ENCODE measurements at regions not wholly inside any gene's neighbourhood (a gene's known extent, or its start where the extent isn't known, plus 50 kb on each side); places are given as distances from the start of the nearest gene placed in this dataset.

DNA sequence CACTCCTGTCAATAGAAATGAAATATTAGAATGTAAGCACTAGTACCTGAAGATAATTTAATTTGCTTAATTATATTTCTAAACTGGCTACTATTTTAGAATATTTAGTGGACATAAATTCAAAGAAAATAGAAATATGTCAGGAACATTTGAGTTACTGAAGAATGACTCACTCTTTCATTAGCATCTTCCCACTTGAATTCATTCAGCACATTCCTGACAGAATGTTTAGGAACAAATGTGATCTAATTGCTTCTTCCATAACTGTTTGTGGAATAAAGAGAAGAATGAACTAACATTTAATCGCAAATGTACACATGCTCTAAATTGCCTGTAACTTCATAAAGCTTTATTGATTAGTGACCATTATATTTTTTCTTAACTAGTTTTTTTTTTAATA, 306.2 kb upstream of the ADAMTSL1 start:
- DNase-seq = no peak
- no peak overlapping the region for H3K27ac Mint-ChIP-seq
- ATAC-seq (replicated peaks) = no peak
- H3K27me3 Mint-ChIP-seq = no peaks in the 10 kb centered on the region
- no peak overlapping the region for H3K4me3 Mint-ChIP-seq
- H3K9me3 Mint-ChIP-seq = peaks cover 0 to 1% of the 10 kb centered on the region in 2 donors
- no peaks in the 10 kb centered on the region for H3K36me3 Mint-ChIP-seq
- H3K4me1 Mint-ChIP-seq = no peaks in the 10 kb centered on the region

DNA sequence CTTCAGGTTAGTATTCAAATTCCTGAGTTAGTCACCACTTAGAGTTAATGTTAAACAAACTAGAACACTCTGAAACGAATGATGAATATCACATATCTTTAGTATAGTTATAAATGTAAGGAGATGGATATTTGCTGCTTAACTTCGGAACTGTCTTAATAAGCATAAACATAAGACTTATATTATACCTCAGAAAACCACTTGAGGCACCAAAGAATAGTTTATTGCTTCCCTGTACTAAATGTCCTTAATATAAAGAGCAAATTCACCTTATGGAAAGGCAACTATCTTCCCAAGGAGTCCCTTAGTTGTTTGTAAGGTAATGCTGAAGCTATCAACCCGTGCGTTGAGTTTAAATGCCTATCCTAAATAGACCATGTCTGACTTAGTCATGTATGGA, 300.0 kb upstream of the ADAMTSL1 start:
- peaks cover 7% of the 10 kb centered on the region in 2 donors for H3K9me3 Mint-ChIP-seq
- no peaks in the 10 kb centered on the region for H3K36me3 Mint-ChIP-seq
- no peaks in the 10 kb centered on the region for H3K27me3 Mint-ChIP-seq
- no peak overlapping the region for H3K27ac Mint-ChIP-seq
- H3K4me1 Mint-ChIP-seq = no peaks in the 10 kb centered on the region
- H3K4me3 Mint-ChIP-seq = no peak overlapping the region
- ATAC-seq (replicated peaks) = no peak
- DNase-seq = no peak

DNA sequence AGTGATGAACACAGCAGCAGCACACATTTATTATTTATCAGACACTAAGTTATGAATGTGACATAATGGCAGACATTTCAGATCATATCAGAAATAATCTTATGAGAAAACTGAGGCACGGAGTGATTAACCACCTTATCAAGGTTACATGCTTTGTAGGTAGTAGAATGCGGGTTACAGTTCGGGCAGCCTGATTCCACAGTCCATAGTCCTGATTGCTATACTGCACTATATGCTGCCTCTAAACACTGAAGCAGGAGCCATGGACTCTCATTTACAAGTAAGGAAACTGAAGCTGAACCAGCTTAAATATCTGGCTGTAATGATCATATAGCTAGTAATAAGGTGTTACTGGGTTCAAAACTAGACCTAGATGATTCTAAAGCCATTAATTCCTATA, 291.3 kb upstream of the ADAMTSL1 start:
- H3K36me3 Mint-ChIP-seq = no peaks in the 10 kb centered on the region
- peaks cover 3 to 4% of the 10 kb centered on the region in 2 donors for H3K9me3 Mint-ChIP-seq
- no peak for ATAC-seq (replicated peaks)
- no peak overlapping the region for H3K27ac Mint-ChIP-seq
- H3K4me1 Mint-ChIP-seq = no peaks in the 10 kb centered on the region
- no peaks in the 10 kb centered on the region for H3K27me3 Mint-ChIP-seq
- no peak for DNase-seq
- H3K4me3 Mint-ChIP-seq = no peak overlapping the region

DNA sequence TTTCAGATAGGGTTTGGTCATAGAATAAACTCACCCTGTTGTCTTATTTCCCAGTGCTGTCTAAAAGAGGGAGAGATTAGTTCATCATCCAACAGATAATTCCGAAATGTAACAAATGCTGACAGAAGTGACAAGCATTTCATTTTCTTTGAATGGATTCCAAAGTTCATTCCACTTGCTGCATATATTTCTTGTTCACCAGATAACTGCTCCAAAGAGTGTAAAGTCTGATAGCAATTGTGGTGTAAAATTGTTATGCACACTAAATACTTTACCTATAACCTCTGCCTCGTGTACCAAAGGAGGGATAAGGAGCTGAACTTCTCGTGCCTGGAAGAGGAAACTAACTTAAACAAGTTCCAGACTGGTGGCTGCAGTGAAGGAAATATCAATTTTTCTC, 290.0 kb upstream of the ADAMTSL1 start:
- ATAC-seq (replicated peaks) = no peak
- H3K9me3 Mint-ChIP-seq = peaks cover 0 to 2% of the 10 kb centered on the region in 2 donors
- H3K4me1 Mint-ChIP-seq = no peaks in the 10 kb centered on the region

DNA sequence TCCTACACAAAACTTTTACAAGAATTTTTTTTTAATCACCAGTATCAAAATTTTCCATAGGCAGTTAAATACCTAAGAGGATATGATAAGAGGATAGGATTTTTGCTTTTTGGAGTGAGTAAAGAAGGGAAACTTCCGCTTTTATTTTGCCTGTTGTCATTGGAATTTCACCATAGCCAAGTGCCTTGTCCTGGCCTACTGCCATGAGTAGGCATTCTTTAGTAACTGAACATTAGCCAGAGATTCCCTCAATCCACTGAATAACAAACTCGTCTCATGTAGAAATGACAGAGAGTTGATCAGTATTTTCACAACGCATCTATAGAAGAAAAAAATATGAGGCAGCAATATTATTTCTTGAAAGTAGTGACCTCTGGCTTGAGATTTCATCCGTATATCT, 289.6 kb upstream of the ADAMTSL1 start:
- DNase-seq = no peak
- no peak for ATAC-seq (replicated peaks)
- Mint-ChIP-seq H3K4me3 (no peak overlapping the region), H3K27me3 (no peaks in the 10 kb centered on the region), H3K4me1 (no peaks in the 10 kb centered on the region), H3K27ac (no peak overlapping the region), H3K9me3 (peaks cover 0 to 2% of the 10 kb centered on the region in 2 donors), H3K36me3 (no peaks in the 10 kb centered on the region)

More for the DNA sequence above, 290.0 kb upstream of the ADAMTSL1 start:
- H3K36me3 Mint-ChIP-seq = no peaks in the 10 kb centered on the region
- no peak for DNase-seq
- no peak overlapping the region for H3K4me3 Mint-ChIP-seq
- no peak overlapping the region for H3K27ac Mint-ChIP-seq
- no peaks in the 10 kb centered on the region for H3K27me3 Mint-ChIP-seq

DNA sequence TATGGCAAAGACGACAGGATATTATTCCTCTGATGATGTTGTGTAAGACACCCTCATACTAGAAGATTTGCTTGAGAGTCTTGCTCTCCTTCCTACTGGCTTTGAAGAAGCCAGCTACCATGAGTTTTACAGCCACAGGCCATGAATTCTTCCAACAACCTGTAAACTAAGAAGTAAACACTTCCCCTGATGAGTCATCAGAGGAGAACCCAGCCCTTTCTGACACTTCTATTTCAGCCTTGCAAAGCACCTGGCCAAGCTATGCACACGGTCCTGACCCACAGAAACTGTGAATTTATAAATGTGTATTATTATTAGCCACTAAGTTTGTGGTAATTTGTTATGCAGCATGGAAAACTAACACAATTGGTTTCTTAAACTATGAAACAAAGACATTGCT, 288.8 kb upstream of the ADAMTSL1 start:
- ATAC-seq (replicated peaks) (no peak), DNase-seq (no peak)
- no peaks in the 10 kb centered on the region for H3K27me3 Mint-ChIP-seq
- peaks cover 0 to 2% of the 10 kb centered on the region in 2 donors for H3K9me3 Mint-ChIP-seq
- H3K4me3 Mint-ChIP-seq = no peak overlapping the region
- no peaks in the 10 kb centered on the region for H3K36me3 Mint-ChIP-seq
- no peaks in the 10 kb centered on the region for H3K4me1 Mint-ChIP-seq
- H3K27ac Mint-ChIP-seq = no peak overlapping the region

DNA sequence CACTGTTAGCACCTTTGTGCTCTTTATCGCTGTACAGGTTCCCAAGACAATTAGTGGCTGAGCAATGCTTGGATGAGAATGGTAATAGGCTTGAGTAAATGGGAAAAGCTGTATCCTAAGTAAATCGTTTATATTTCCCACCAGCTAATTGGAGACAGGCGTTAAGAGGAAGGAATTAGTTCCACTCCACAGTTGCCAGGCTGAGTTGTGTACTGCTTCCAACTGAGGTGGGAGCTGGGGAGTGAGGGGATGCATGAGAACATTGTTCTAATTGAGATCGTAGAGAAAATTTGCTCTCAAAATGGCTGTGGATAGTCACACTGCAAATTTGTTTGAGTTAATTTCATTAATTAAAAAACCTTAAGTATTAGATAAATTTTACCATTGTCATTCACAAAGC, 285.0 kb upstream of the ADAMTSL1 start:
- ATAC-seq (replicated peaks) (no peak), DNase-seq (no peak)
- no peaks in the 10 kb centered on the region for H3K27me3 Mint-ChIP-seq
- no peak overlapping the region for H3K4me3 Mint-ChIP-seq
- no peaks in the 10 kb centered on the region for H3K36me3 Mint-ChIP-seq
- no peaks in the 10 kb centered on the region for H3K4me1 Mint-ChIP-seq
- H3K9me3 Mint-ChIP-seq = no peaks in the 10 kb centered on the region
- H3K27ac Mint-ChIP-seq = no peak overlapping the region

DNA sequence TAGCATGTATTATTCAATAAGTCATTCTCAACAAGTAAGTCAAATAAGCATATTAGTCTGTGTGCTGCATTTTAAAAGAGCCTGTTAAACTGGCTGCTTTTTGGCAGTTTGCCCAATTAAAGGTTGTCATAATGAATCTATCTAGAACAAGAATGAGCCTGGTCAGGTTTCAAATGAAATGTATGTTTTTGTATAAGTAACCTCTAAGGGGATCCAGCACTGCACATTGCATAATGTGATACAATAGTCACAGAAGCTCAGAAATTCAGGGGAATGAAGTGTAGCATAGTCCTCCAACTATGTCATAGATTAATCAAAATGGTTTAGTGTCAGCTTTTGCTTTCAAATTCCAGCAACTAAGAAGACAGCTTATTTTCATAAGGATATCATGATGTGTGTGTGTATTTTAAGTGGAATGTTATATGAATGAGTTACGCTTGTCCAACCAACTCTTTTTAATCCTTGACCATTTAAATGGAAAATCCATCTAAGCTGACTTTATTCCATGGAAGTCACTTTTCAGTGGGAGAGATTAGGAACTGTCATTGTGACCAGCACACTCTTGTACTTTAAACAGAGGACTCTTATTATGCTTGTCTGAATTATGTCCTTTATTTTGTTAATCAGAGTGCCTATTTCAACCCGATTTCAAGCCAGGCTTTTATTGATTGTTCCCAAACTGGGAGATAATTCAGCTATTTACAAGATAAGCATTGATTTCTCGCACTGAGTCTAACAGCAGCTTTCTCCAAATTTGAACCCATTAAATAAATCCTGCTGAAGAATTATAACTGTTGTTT, 283.9 kb upstream of the ADAMTSL1 start:
- ATAC-seq (replicated peaks) (no peak), DNase-seq (no peak)
- H3K9me3 Mint-ChIP-seq = no peaks in the 10 kb centered on the region
- H3K4me1 Mint-ChIP-seq = no peaks in the 10 kb centered on the region
- H3K36me3 Mint-ChIP-seq = no peaks in the 10 kb centered on the region
- no peak overlapping the region for H3K27ac Mint-ChIP-seq
- H3K4me3 Mint-ChIP-seq = no peak overlapping the region
- H3K27me3 Mint-ChIP-seq = no peaks in the 10 kb centered on the region

DNA sequence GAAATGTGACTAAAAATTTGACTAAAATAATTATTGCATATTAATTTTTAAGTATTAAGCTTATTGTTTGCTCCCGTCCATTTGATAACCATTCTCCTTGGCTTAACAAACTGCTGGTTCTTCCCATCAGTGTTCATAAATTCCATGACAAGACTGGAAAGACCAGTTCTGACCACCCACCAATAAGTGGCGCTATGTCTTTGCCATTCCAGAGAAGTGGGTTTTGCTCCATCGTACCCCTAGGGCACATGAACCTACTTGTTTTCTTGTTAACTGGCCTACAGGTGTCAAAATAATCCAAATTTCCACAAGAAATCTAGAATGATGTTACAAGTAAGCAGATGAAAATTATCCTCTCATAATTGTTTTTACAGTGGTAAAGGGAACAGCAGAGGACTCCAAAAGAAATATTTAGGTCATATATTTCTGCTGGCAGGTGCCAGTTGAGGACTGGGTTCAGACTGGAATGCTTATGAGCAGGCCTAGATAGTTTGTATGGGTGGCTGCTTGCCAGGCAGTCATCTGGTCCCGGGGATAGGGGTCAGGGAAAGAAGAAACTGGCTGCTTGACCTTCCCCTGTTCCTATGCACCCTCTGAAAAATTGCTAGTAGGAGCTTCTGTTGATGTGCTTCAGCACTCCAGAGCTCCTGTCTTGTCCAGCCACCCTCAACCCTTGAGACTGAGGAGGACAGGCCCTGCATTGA, 283.1 kb upstream of the ADAMTSL1 start:
- no peak overlapping the region for H3K4me3 Mint-ChIP-seq
- H3K27ac Mint-ChIP-seq = no peak overlapping the region

DNA sequence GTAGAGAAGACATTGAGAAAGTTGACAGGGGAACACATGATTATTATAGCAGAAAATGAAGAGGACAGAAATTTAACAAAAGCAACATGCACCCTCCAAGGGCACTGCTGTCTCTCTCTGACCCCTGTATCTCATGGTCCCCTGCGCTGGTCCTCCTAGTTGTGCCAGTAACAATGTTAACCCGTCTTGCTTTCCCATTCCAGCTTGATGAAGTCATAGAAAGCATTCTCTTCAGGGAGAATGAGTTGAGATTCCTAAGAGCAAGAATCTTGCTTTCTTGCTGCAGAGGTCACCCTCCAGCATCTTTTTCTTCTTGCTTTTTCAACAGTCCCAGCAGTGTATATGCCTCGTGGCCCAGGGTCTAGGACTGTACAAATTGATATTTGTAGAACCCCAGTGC, 279.6 kb upstream of the ADAMTSL1 start:
- no peaks in the 10 kb centered on the region for H3K27me3 Mint-ChIP-seq
- no peak for DNase-seq
- no peak for ATAC-seq (replicated peaks)
- no peak overlapping the region for H3K4me3 Mint-ChIP-seq
- H3K27ac Mint-ChIP-seq = no peak overlapping the region
- H3K9me3 Mint-ChIP-seq = peaks cover 0 to 1% of the 10 kb centered on the region in 2 donors
- H3K36me3 Mint-ChIP-seq = no peaks in the 10 kb centered on the region
- H3K4me1 Mint-ChIP-seq = no peaks in the 10 kb centered on the region

More for the DNA sequence above, 283.1 kb upstream of the ADAMTSL1 start:
- no peaks in the 10 kb centered on the region for H3K27me3 Mint-ChIP-seq
- no peaks in the 10 kb centered on the region for H3K36me3 Mint-ChIP-seq
- ATAC-seq (replicated peaks) = no peak
- H3K9me3 Mint-ChIP-seq = no peaks in the 10 kb centered on the region
- DNase-seq = no peak
- no peaks in the 10 kb centered on the region for H3K4me1 Mint-ChIP-seq

DNA sequence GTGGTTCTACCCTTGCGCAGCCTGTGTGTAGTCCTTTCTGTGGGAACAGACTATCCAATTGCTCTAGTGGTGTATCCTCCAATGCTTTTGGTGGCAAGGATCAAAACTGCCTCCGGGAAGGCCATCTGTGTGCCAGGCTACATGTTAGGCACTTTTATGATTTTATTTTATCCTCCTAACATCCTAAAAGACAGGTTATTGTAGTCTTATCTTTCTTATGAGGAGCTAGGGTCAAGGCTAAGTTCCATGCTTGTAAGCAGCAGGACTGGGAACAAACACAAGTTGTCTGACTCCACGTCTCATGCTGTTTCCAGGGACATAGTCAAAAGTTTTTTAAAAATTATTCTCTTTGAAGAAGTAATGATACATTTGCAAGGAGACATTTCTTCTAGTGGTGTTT, 278.7 kb upstream of the ADAMTSL1 start:
- no peaks in the 10 kb centered on the region for H3K27me3 Mint-ChIP-seq
- ATAC-seq (replicated peaks) (no peak), DNase-seq (no peak)
- H3K4me1 Mint-ChIP-seq = no peaks in the 10 kb centered on the region
- H3K27ac Mint-ChIP-seq = no peak overlapping the region
- H3K9me3 Mint-ChIP-seq = peaks cover 0 to 1% of the 10 kb centered on the region in 2 donors
- H3K4me3 Mint-ChIP-seq = no peak overlapping the region
- no peaks in the 10 kb centered on the region for H3K36me3 Mint-ChIP-seq

DNA sequence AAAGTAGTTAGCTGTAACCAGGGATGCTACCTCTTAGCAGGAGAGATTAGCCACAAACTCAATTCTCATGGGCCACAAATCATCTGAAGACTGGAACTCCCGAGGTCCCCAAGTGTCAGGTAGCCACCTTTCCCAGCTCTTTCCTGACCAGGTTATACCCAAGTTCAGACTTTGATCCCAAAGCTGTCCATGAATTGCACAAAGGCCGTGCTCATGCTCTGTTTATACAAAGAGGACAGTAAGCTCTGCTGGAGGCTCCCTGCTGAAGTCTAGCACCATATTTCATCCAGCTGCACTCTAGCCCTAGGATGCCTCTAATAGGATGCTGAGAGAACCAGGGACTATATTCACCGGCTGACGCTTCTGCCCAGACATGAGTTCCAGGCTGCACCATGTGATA, 271.0 kb upstream of the ADAMTSL1 start:
- no peak overlapping the region for H3K4me3 Mint-ChIP-seq
- no peak overlapping the region for H3K27ac Mint-ChIP-seq
- H3K9me3 Mint-ChIP-seq = no peaks in the 10 kb centered on the region
- DNase-seq = no peak
- no peaks in the 10 kb centered on the region for H3K4me1 Mint-ChIP-seq
- no peak for ATAC-seq (replicated peaks)
- H3K36me3 Mint-ChIP-seq = no peaks in the 10 kb centered on the region
- H3K27me3 Mint-ChIP-seq = no peaks in the 10 kb centered on the region

DNA sequence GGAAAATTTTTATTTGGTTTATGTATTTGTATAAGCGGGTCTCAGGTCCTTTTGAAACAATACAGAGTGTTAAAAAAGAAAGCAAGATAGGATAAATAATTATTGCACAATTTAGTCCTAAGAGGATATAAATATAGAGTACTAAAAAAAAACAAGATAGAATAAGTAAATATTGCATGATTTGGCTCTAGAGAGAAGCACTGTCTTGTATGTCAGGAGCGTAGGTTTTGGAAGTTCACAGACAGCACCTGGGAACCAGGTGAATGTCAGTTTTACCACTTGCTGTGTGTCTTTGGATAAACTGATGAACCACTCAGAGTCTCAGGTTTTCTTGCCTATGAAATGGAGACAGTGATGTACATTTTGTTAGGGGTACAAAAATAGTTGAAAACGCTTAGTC, 266.2 kb upstream of the ADAMTSL1 start:
- Mint-ChIP-seq H3K9me3 (peaks cover 0 to 1% of the 10 kb centered on the region in 2 donors), H3K27me3 (no peaks in the 10 kb centered on the region), H3K4me3 (no peak overlapping the region), H3K27ac (no peak overlapping the region), H3K4me1 (no peaks in the 10 kb centered on the region), H3K36me3 (no peaks in the 10 kb centered on the region)
- no peak for ATAC-seq (replicated peaks)
- no peak for DNase-seq

DNA sequence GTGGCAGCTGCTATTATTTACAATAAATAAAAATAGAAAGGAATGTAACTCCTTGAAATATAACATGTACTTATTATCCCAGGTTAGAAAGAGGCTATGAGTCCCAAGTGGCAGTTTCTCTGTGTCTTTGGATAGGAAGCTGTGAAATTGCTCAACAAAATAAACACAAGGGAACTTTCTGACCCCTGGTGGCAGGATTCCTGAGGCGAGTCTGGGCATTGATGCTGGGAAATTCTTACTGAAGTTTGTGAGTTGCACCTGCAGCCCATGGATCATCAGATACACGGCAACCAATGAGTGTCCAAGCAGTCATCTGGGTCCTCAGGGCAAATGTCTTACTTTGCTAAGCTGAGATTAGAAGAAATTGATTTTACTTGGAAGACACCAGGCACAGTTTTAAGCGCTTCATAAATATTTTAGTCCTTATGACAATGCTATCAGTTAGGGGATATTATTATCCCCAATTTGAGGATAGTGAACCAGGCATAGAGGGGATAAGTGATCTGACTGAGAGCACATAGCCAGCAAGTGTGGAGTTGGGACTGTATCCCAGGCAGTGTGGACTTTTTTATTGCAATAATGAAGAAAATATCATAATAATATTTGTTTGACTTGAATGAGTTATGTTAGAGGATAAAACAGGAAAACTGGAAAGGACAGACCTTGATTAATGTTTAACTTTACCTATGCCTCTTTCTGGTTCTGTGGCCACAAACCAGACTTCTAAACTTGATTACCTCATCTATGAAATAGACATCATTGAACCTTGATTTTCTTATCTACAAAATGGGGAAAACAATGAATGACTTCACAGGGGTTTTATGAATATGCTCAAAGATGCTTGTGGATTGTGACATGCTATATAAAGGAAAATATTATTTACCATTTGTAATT, 265.5 kb upstream of the ADAMTSL1 start:
- ATAC-seq (replicated peaks) (no peak), DNase-seq (no peak)
- Mint-ChIP-seq H3K27me3 (no peaks in the 10 kb centered on the region), H3K4me1 (no peaks in the 10 kb centered on the region), H3K27ac (no peak overlapping the region), H3K4me3 (no peak overlapping the region), H3K9me3 (peaks cover 0 to 1% of the 10 kb centered on the region in 2 donors), H3K36me3 (no peaks in the 10 kb centered on the region)

All from stimulated activated naive B cell treated with anti-CD40 and anti-IgM and Interleukin-4, amounts not matched to agents 10 μg/mL and 1 μg/mL and 100 μg/mL, for 72 hours (primary cell).